ENCODE measurements at regions not wholly inside any gene's neighbourhood (a gene's known extent, or its start where the extent isn't known, plus 50 kb on each side); places are given as distances from the start of the nearest gene placed in this dataset.

DNA sequence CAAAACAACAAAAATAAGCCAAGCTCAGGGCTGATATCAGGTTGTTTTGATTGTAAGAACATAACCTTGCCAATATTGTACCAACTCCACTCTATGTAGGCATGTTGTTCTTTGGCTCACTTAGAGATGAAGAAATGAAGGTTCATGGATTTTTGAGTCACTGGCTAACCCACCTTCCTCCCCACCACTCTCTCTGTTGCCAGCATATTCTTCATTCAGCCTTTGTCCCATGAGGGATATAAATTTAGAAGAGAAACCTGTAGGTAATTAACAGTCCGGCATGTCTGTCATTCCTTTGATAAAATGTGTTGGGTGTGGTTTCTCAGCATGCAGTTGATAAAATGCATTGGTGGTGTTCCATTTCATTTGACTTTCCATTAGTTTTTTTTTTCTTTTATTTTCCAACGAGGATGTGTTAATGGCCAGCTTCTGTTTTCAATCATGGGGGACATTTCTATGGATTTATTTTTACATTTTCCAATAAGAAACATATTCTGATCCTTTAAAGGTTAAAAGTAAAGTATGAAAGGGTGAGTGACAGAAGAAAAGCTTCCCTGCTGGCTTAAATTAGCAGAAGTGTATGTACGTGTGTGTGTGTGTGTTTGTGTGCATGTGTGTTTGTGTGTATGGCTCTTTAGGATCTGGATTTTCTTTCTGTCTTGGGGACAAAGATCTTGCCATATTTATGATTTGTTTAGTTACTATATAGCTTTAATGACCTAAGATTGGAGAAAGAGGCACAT is 166.2 kb upstream of the KCNJ16 start:
- no peak for DNase-seq (ENCODE audit: low read depth, low spot score)
- Histone ChIP-seq H3K27ac (ENCODE audit: low read length) (no peak overlapping the region), H3K4me1 (ENCODE audit: control insufficient read depth, insufficient read depth, low read length) (no peaks in the 10 kb centered on the region), H3K9me3 (ENCODE audit: control insufficient read depth, insufficient read depth, low read length) (no peaks in the 10 kb centered on the region), H3K4me3 (ENCODE audit: low read length) (no peak overlapping the region), H3K27me3 (ENCODE audit: control insufficient read depth, insufficient read depth, low read length) (no peaks in the 10 kb centered on the region), H3K36me3 (ENCODE audit: control insufficient read depth, insufficient read depth, low read length) (no peaks in the 10 kb centered on the region)
- no CpG with 5 or more reads among the region's 3 CpGs for WGBS (ENCODE audit: insufficient coverage, insufficient read length)

DNA sequence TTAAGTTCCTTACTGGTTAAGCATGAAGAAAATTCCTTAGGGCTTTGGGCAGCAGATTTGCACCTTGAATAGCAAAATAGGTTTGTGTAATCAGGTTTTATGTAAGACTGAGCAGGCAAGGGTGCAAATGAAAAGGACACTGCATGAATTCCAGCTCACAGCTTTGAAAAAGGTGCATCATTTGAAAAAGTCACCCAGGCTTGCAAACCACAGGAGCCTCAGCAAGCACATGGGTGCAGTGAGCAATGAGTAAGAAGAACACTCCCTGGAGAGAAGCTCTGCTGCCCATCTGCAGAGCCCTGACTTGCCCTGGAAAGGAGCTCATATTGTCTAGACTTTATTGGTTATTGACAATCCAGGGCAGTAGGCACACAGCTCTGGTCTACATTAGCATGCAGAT is 165.6 kb upstream of the KCNJ16 start:
- Histone ChIP-seq H3K4me1 (ENCODE audit: control insufficient read depth, insufficient read depth, low read length) (no peaks in the 10 kb centered on the region), H3K27me3 (ENCODE audit: control insufficient read depth, insufficient read depth, low read length) (no peaks in the 10 kb centered on the region), H3K9me3 (ENCODE audit: control insufficient read depth, insufficient read depth, low read length) (no peaks in the 10 kb centered on the region), H3K36me3 (ENCODE audit: control insufficient read depth, insufficient read depth, low read length) (no peaks in the 10 kb centered on the region), H3K27ac (ENCODE audit: low read length) (no peak overlapping the region), H3K4me3 (ENCODE audit: low read length) (no peak overlapping the region)
- DNase-seq (ENCODE audit: low read depth, low spot score): no peak

DNA sequence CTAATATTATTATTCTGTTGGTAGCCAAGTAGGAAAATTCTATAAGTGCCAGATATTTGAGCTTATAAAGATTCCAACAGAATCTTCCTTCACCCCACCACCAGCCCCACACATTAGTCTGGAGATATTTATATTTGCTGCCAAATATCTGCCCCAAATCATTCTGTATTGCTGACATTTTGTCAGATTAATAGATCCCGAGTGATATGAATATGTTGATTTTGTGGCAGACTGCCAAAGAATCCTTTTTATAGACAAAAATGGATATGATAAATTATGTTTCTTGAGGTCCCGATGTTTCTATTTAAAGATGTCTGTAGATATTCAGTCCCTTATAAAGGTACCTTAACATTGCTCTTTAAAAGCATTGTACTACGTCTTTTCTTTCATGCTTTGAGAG is 162.2 kb upstream of the KCNJ16 start:
- Histone ChIP-seq H3K27me3 (ENCODE audit: control insufficient read depth, insufficient read depth, low read length) (no peaks in the 10 kb centered on the region), H3K27ac (ENCODE audit: low read length) (no peak overlapping the region), H3K4me1 (ENCODE audit: control insufficient read depth, insufficient read depth, low read length) (no peaks in the 10 kb centered on the region), H3K9me3 (ENCODE audit: control insufficient read depth, insufficient read depth, low read length) (no peaks in the 10 kb centered on the region), H3K4me3 (ENCODE audit: low read length) (no peak overlapping the region), H3K36me3 (ENCODE audit: control insufficient read depth, insufficient read depth, low read length) (no peaks in the 10 kb centered on the region)
- DNase-seq (ENCODE audit: low read depth, low spot score): no peak
- WGBS (ENCODE audit: insufficient coverage, insufficient read length): no CpG with 5 or more reads among the region's 3 CpGs

DNA sequence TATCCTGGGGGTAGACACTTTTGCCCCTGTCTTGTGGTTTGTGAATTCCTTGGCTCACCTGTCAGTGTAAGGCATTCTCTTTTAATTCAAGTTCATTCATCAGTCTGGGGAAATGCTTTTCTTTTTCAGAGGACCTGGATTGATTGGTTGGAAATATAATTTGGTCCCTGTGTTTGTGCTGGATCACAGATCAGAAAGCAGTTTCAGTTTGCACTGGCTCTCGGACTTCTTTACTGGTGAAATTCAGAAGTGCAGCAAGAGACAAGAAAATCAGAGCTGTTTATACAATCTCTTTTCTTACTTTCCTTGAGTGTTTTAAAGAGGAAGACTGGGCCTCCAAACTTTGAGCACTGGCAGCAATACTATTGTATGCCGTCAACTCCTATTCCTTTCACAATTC is 161.8 kb upstream of the KCNJ16 start:
- no peak overlapping the region for H3K4me3 ChIP-seq (ENCODE audit: low read length)
- H3K9me3 ChIP-seq (ENCODE audit: control insufficient read depth, insufficient read depth, low read length): no peaks in the 10 kb centered on the region
- no peak for DNase-seq (ENCODE audit: low read depth, low spot score)
- no peak overlapping the region for H3K27ac ChIP-seq (ENCODE audit: low read length)
- H3K4me1 ChIP-seq (ENCODE audit: control insufficient read depth, insufficient read depth, low read length): no peaks in the 10 kb centered on the region
- no peaks in the 10 kb centered on the region for H3K27me3 ChIP-seq (ENCODE audit: control insufficient read depth, insufficient read depth, low read length)
- H3K36me3 ChIP-seq (ENCODE audit: control insufficient read depth, insufficient read depth, low read length): no peaks in the 10 kb centered on the region
- no CpG with 5 or more reads among the region's 2 CpGs for WGBS (ENCODE audit: insufficient coverage, insufficient read length)

DNA sequence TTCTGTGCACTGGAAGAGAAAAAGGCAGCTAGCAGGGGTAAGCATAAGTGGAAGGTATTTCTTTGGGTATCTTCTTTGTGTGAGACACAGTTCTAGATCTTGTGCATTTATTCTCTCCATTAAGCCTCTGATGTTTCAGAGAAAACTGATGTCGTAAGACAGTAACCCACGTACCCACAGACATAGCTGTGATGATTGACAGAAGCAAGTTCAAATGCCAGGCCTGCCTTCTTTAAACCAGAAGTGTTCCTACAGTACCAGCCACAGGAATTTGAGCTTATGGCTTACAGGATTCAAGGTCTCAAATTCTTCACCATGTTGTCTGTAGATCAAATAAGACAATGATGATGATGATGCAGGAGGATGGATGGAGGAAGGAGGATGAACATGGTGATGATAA is 161.4 kb upstream of the KCNJ16 start:
- no peaks in the 10 kb centered on the region for H3K27me3 ChIP-seq (ENCODE audit: control insufficient read depth, insufficient read depth, low read length)
- H3K36me3 ChIP-seq (ENCODE audit: control insufficient read depth, insufficient read depth, low read length): no peaks in the 10 kb centered on the region
- DNase-seq (ENCODE audit: low read depth, low spot score): no peak
- no CpG with 5 or more reads among the region's 2 CpGs for WGBS (ENCODE audit: insufficient coverage, insufficient read length)
- H3K9me3 ChIP-seq (ENCODE audit: control insufficient read depth, insufficient read depth, low read length): no peaks in the 10 kb centered on the region
- H3K4me1 ChIP-seq (ENCODE audit: control insufficient read depth, insufficient read depth, low read length): no peaks in the 10 kb centered on the region
- H3K27ac ChIP-seq (ENCODE audit: low read length): no peak overlapping the region
- no peak overlapping the region for H3K4me3 ChIP-seq (ENCODE audit: low read length)

DNA sequence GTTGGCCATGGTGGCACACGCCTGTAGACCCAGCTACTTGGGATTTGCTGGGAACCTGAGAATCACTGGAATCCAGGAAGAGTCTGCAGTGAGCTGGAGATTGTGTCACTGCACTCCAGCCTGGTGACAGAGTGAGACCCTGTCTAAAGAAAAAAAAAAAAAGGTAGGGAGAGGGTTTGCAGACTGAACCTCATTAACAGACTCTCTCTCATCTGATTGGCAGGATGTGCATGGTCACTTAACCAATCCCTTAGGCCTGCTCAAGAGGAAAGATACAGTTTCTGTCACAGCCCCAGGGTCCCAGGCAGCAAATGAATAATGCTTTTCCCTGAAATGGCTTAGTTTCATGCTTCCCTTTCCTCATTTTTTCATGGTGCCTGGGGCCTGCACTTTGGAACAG is 160.5 kb upstream of the KCNJ16 start:
- no peak overlapping the region for H3K4me3 ChIP-seq (ENCODE audit: low read length)
- no CpG with 5 or more reads among the region's 1 CpG for WGBS (ENCODE audit: insufficient coverage, insufficient read length)
- H3K27me3 ChIP-seq (ENCODE audit: control insufficient read depth, insufficient read depth, low read length): no peaks in the 10 kb centered on the region
- H3K4me1 ChIP-seq (ENCODE audit: control insufficient read depth, insufficient read depth, low read length): no peaks in the 10 kb centered on the region
- H3K36me3 ChIP-seq (ENCODE audit: control insufficient read depth, insufficient read depth, low read length): no peaks in the 10 kb centered on the region
- H3K9me3 ChIP-seq (ENCODE audit: control insufficient read depth, insufficient read depth, low read length): no peaks in the 10 kb centered on the region
- no peak overlapping the region for H3K27ac ChIP-seq (ENCODE audit: low read length)
- DNase-seq (ENCODE audit: low read depth, low spot score): no peak

DNA sequence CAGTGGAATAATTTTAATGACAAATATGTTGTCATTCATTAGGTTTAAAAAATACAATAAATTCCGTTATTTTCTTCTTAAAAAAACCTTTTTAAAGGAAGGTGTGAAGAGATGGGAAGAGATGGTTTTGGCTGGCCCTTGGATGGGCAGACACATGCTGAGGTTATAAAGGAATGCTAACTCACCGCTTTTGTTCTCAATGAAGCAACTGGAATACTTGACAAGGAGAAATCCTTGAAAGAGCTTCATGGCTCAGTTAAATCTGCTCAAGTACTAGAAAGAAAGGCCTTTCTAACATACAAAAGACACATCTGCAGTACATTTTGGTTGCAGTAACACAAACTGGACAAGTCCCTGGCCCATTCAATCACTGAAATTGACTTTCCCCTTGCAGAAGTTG is 158.3 kb upstream of the KCNJ16 start:
- no peak overlapping the region for H3K27ac ChIP-seq (ENCODE audit: low read length)
- no peak for DNase-seq (ENCODE audit: low read depth, low spot score)
- no peaks in the 10 kb centered on the region for H3K9me3 ChIP-seq (ENCODE audit: control insufficient read depth, insufficient read depth, low read length)
- H3K27me3 ChIP-seq (ENCODE audit: control insufficient read depth, insufficient read depth, low read length): no peaks in the 10 kb centered on the region
- no peak overlapping the region for H3K4me3 ChIP-seq (ENCODE audit: low read length)
- H3K4me1 ChIP-seq (ENCODE audit: control insufficient read depth, insufficient read depth, low read length): no peaks in the 10 kb centered on the region
- no peaks in the 10 kb centered on the region for H3K36me3 ChIP-seq (ENCODE audit: control insufficient read depth, insufficient read depth, low read length)
- no CpG with 5 or more reads among the region's 2 CpGs for WGBS (ENCODE audit: insufficient coverage, insufficient read length)

DNA sequence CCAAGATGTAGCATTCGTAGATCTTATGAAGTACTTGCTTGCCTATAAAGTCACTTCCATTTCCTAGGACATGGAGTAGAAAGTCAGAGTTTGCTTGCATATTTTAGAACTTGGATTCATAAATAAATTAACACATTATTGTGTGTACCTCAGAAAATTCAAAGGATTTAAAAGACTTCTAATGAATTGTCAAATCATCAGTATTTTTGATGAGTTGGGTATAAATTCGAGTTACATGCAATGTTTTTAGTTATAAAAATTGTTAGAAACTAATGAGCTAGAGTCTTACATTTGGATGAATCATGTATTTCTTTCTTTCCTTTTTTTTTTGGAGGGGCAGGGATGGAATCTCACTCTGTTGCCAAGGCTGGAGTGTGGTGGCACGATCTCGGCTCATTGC is 156.9 kb upstream of the KCNJ16 start:
- no peaks in the 10 kb centered on the region for H3K9me3 ChIP-seq (ENCODE audit: control insufficient read depth, insufficient read depth, low read length)
- no peak overlapping the region for H3K4me3 ChIP-seq (ENCODE audit: low read length)
- H3K36me3 ChIP-seq (ENCODE audit: control insufficient read depth, insufficient read depth, low read length): no peaks in the 10 kb centered on the region
- no peaks in the 10 kb centered on the region for H3K4me1 ChIP-seq (ENCODE audit: control insufficient read depth, insufficient read depth, low read length)
- H3K27me3 ChIP-seq (ENCODE audit: control insufficient read depth, insufficient read depth, low read length): no peaks in the 10 kb centered on the region
- H3K27ac ChIP-seq (ENCODE audit: low read length): no peak overlapping the region
- no peak for DNase-seq (ENCODE audit: low read depth, low spot score)
- WGBS (ENCODE audit: insufficient coverage, insufficient read length): 100% methylated on average over 1 of the region's 4 CpGs

DNA sequence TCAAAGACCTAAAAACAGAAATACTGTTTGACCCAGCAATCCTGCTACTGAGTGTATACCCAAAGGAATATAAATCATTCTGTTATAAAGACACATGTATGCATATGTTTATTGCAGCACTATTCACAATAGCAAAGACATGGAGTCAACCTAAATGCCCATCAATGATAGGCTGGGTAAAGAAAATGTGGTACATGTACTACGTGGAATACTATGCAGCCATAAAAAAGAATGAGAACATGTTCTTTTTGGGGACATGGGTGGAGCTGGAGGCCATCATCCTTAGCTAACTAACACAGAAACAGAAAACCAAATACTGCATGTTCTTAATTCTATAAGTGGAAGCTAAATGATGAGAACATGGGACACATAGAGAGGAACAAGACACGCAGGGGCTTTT is 155.2 kb upstream of the KCNJ16 start:
- H3K27ac ChIP-seq (ENCODE audit: low read length): no peak overlapping the region
- H3K36me3 ChIP-seq (ENCODE audit: control insufficient read depth, insufficient read depth, low read length): no peaks in the 10 kb centered on the region
- H3K4me1 ChIP-seq (ENCODE audit: control insufficient read depth, insufficient read depth, low read length): no peaks in the 10 kb centered on the region
- DNase-seq (ENCODE audit: low read depth, low spot score): no peak
- H3K9me3 ChIP-seq (ENCODE audit: control insufficient read depth, insufficient read depth, low read length): no peaks in the 10 kb centered on the region
- no peaks in the 10 kb centered on the region for H3K27me3 ChIP-seq (ENCODE audit: control insufficient read depth, insufficient read depth, low read length)
- no CpG with 5 or more reads among the region's 2 CpGs for WGBS (ENCODE audit: insufficient coverage, insufficient read length)
- no peak overlapping the region for H3K4me3 ChIP-seq (ENCODE audit: low read length)

DNA sequence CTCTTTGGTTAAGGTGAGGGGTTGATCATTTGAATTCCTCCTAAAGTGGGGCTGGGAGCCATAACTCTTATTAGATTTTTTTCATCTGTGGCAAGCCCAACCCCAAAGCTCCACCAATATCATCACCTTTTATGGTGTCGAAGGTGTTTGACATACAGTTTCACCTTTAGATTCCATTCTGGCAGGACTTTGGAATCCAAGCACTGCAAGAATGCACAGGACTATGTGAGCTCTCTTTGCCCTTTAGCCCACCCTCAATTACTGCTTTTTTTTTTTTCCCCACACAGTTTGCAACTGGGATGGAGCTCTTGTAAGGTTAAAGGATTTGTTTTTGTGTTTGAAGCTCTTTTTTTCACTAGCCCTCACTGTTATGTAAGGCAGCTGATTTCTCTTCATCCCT is 154.0 kb upstream of the KCNJ16 start:
- Histone ChIP-seq H3K9me3 (ENCODE audit: control insufficient read depth, insufficient read depth, low read length) (no peaks in the 10 kb centered on the region), H3K27ac (ENCODE audit: low read length) (no peak overlapping the region), H3K4me1 (ENCODE audit: control insufficient read depth, insufficient read depth, low read length) (no peaks in the 10 kb centered on the region), H3K36me3 (ENCODE audit: control insufficient read depth, insufficient read depth, low read length) (no peaks in the 10 kb centered on the region), H3K4me3 (ENCODE audit: low read length) (no peak overlapping the region), H3K27me3 (ENCODE audit: control insufficient read depth, insufficient read depth, low read length) (no peaks in the 10 kb centered on the region)
- DNase-seq (ENCODE audit: low read depth, low spot score): no peak
- WGBS (ENCODE audit: insufficient coverage, insufficient read length): no CpG with 5 or more reads among the region's 1 CpG

DNA sequence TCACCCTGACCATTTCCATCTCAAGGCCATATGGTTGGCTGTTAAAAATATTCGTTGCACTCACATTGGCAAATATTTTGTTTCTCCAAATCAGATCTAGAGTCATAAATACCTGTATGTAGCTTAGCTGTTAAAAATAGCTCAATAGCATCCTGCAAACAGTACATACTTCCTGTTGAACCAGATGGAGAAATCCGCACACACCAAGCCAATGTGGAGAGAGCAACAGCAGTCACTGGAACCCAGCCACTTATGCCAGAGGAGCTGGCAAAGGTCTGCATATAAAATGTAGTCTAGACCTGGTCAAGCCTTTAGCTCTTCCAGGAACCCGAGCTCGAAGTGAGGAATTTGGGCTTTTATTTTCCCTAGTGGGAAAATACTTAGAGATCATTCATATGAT is 146.4 kb upstream of the KCNJ16 start:
- Histone ChIP-seq H3K36me3 (ENCODE audit: control insufficient read depth, insufficient read depth, low read length) (no peaks in the 10 kb centered on the region), H3K27ac (ENCODE audit: low read length) (no peak overlapping the region), H3K4me3 (ENCODE audit: low read length) (no peak overlapping the region), H3K27me3 (ENCODE audit: control insufficient read depth, insufficient read depth, low read length) (no peaks in the 10 kb centered on the region), H3K9me3 (ENCODE audit: control insufficient read depth, insufficient read depth, low read length) (no peaks in the 10 kb centered on the region), H3K4me1 (ENCODE audit: control insufficient read depth, insufficient read depth, low read length) (no peaks in the 10 kb centered on the region)
- no peak for DNase-seq (ENCODE audit: low read depth, low spot score)
- no CpG with 5 or more reads among the region's 4 CpGs for WGBS (ENCODE audit: insufficient coverage, insufficient read length)
